SK-N-SH treated with all-trans-retinoic acid at 6 μM for 48 hours (cell line): ENCODE measurements at regions not wholly inside any gene's neighbourhood (a gene's known extent, or its start where the extent isn't known, plus 50 kb on each side); places are given as distances from the start of the nearest gene placed in this dataset.

Experiments used
- ARNTL ChIP-seq: fragments of 450-650 bp; formaldehyde crosslinking; IDR thresholded peaks from 2 replicates; pipeline ENCODE4 v1.5.0; 2020; ENCODE audit warnings: low read depth, mild to moderate bottlenecking, moderate library complexity, borderline replicate concordance
- BACH2 ChIP-seq: fragments of 250-450 bp; sonication (Bioruptor Pico); IDR thresholded peaks from 2 replicates; pipeline ENCODE4 v1.9.0; 2021; ENCODE audit warnings: mild to moderate bottlenecking, borderline replicate concordance
- CREB5 ChIP-seq: fragments of 250-450 bp; sonication (Bioruptor Pico); IDR thresholded peaks from 2 replicates; pipeline ENCODE4 v1.5.1; 2020; ENCODE audit warnings: low read depth, mild to moderate bottlenecking, moderate library complexity
- CSDC2 ChIP-seq: fragments of 250-450 bp; sonication (Bioruptor Pico); IDR thresholded peaks from 2 replicates; pipeline ENCODE4 v1.5.0; 2020; ENCODE audit warnings: mild to moderate bottlenecking, moderate library complexity
- GLIS3 ChIP-seq: fragments of 250-450 bp; sonication (Bioruptor Pico); IDR thresholded peaks from 2 replicates; pipeline ENCODE4 v1.5.0; 2020; ENCODE audit warnings: mild to moderate bottlenecking, moderate library complexity
- PATZ1 ChIP-seq: fragments of 250-450 bp; sonication (Bioruptor Pico); IDR thresholded peaks from 2 replicates; pipeline ENCODE4 v1.8.0; 2020; ENCODE audit warnings: mild to moderate bottlenecking, moderate library complexity, borderline replicate concordance
- PPARA ChIP-seq: fragments of 250-450 bp; sonication (Bioruptor Pico); IDR thresholded peaks from 2 replicates; pipeline ENCODE4 v1.5.0; 2020; ENCODE audit warnings: mild to moderate bottlenecking, borderline replicate concordance
- TCF4 ChIP-seq: fragments of 250-450 bp; sonication (Bioruptor Pico); IDR thresholded peaks from 2 replicates; pipeline ENCODE4 v1.8.0; 2021; ENCODE audit warnings: mild to moderate bottlenecking, moderate library complexity, borderline replicate concordance
- ZFP3 ChIP-seq: fragments of 250-450 bp; sonication (Bioruptor Pico); IDR thresholded peaks from 2 replicates; pipeline ENCODE4 v1.5.0; 2020; ENCODE audit warnings: mild to moderate bottlenecking, moderate library complexity
- ZFP30 ChIP-seq: fragments of 450-650 bp; formaldehyde crosslinking; IDR thresholded peaks from 2 replicates; pipeline ENCODE4 v1.5.0; 2022; ENCODE audit warnings: mild to moderate bottlenecking, moderate library complexity

- TF ChIP-seq TCF4 (CRISPR knock-in tag) = no peak
- no peak for TF ChIP-seq CREB5 (CRISPR knock-in tag)
- TF ChIP-seq BACH2 (CRISPR knock-in tag) = no peak
- TF ChIP-seq PPARA (CRISPR knock-in tag) = no peak
- TF ChIP-seq GLIS3 (CRISPR knock-in tag) = no peak
- TF ChIP-seq PATZ1 (CRISPR knock-in tag) = no peak
- no peak for TF ChIP-seq ZFP3 (CRISPR knock-in tag)
- TF ChIP-seq CSDC2 = no peak
- no peak for TF ChIP-seq ZFP30
- TF ChIP-seq ARNTL = no peak
Observed at GRCh38 chr6:133040094-133040802, 200.9 kb upstream of the EYA4 start.
